OCI-LY1 (cell line): ENCODE measurements at regions not wholly inside any gene's neighbourhood (a gene's known extent, or its start where the extent isn't known, plus 50 kb on each side); places are given as distances from the start of the nearest gene placed in this dataset.

Experiments
- H2AFZ ChIP-seq: fragments of 200-600 bp; sonication (generic), shearing (Covaris generic); 2 replicates; pipeline ENCODE4 v1.6.0; 2014; ENCODE audit warnings: antibody characterized with exemption, mild to moderate bottlenecking, low read length
- H3F3A ChIP-seq: fragments of 200-600 bp; sonication (generic), shearing (Covaris generic); 2 replicates; pipeline ENCODE4 v1.6.0; 2014; ENCODE audit warnings: mild to moderate bottlenecking, antibody characterized with exemption, low read length, moderate library complexity; ENCODE audit not compliant: insufficient read depth
- H3K27ac ChIP-seq: fragments of 200-600 bp; sonication (generic); 2 replicates; pipeline ENCODE4 v1.5.1; 2014; ENCODE audit warnings: low read length, mixed run types, mild to moderate bottlenecking, low read depth; ENCODE audit not compliant: poor library complexity, severe bottlenecking
- H3K27me3 ChIP-seq: fragments of 200-600 bp; sonication (generic); 2 replicates; pipeline ENCODE4 v1.6.0; 2014; ENCODE audit warnings: antibody characterized with exemption, mild to moderate bottlenecking, low read length, moderate library complexity; ENCODE audit not compliant: insufficient read depth
- H3K36me3 ChIP-seq: fragments of 200-600 bp; sonication (generic); 2 replicates; pipeline ENCODE4 v1.6.1; 2014; ENCODE audit warnings: mild to moderate bottlenecking, antibody characterized with exemption, low read length, moderate library complexity, mixed read lengths; ENCODE audit not compliant: insufficient read depth
- H3K4me1 ChIP-seq: fragments of 200-600 bp; sonication (generic); 2 replicates; pipeline ENCODE4 v1.5.1; 2014; ENCODE audit warnings: mild to moderate bottlenecking, low read length, moderate library complexity; ENCODE audit not compliant: insufficient read depth, severe bottlenecking
- H3K4me2 ChIP-seq: fragments of 200-600 bp; sonication (generic), shearing (Covaris generic); 2 replicates; pipeline ENCODE4 v1.6.1; 2014; ENCODE audit warnings: low read length
- H3K4me3 ChIP-seq: fragments of 200-600 bp; sonication (generic); 2 replicates; pipeline ENCODE4 v1.5.1; 2014; ENCODE audit warnings: low read length, low read depth, mild to moderate bottlenecking, mixed read lengths; ENCODE audit not compliant: poor library complexity, severe bottlenecking
- H3K79me2 ChIP-seq: fragments of 200-600 bp; shearing (Covaris generic); 2 replicates; pipeline ENCODE4 v1.6.1; 2016; ENCODE audit warnings: mixed run types, low read length, mixed read lengths; ENCODE audit not compliant: insufficient read depth
- H3K9ac ChIP-seq: fragments of 200-600 bp; sonication (generic), shearing (Covaris generic); 2 replicates; pipeline ENCODE4 v1.6.1; 2014; ENCODE audit warnings: mild to moderate bottlenecking, low read length, mixed read lengths
- H3K9me2 ChIP-seq: fragments of 200-600 bp; sonication (generic), shearing (Covaris generic); 2 replicates; pipeline ENCODE4 v1.6.1; 2014; ENCODE audit warnings: low read depth, mild to moderate bottlenecking, low read length, mixed read lengths
- H3K9me3 ChIP-seq: fragments of 200-600 bp; shearing (Covaris generic); 2 replicates; pipeline ENCODE4 v1.6.1; 2014; ENCODE audit warnings: low read length, mixed read lengths
- H4K20me1 ChIP-seq: fragments of 200-600 bp; sonication (generic), shearing (Covaris generic); 2 replicates; pipeline ENCODE4 v1.6.0; 2016; ENCODE audit warnings: mild to moderate bottlenecking, low read length; ENCODE audit not compliant: insufficient read depth
- EZH2 ChIP-seq: fragments of 200-600 bp; sonication (generic), shearing (Covaris generic); IDR thresholded peaks from 2 replicates; pipeline ENCODE4 v1.8.0; 2017; ENCODE audit warnings: borderline replicate concordance, mixed run types, mild to moderate bottlenecking, antibody characterized with exemption, low read length, moderate library complexity, mixed read lengths
- TF ChIP-seq, protein P1 (sequence below): fragments of 200-600 bp; sonication (generic), shearing (Covaris generic); IDR thresholded peaks from 2 replicates; pipeline ENCODE4 v1.5.1; 2017; ENCODE audit warnings: mild to moderate bottlenecking, antibody characterized with exemption, low read length, moderate library complexity, mixed read lengths

DNA sequence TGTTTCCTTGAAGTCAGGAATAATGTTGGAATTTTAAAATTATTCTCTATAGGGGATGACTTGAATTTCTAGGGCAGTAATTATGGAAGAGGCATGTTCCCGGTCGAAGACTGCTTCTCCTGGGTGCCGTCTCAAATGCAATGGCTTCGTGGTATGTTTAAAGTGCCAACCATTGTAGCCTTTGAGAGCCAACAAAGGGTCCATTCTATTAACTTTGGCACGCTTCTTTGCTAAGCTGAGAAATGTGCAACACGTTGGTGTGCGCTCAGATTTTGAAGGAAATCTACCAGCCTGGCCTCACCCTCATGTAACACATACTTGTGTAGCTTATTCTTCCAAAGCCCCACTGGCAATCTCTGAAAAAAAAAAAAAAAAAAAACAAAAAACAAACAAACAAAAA lies 221.2 kb upstream of the ANKH start:
- Histone ChIP-seq H3K4me1 (no peaks in the 10 kb centered on the region), H3K4me2 (no peak overlapping the region), H3K27ac (no peak overlapping the region), H3K36me3 (no peaks in the 10 kb centered on the region), H3K4me3 (no peak overlapping the region), H3K9ac (no peak overlapping the region), H2AFZ (no peak overlapping the region), H3K27me3 (no peaks in the 10 kb centered on the region), H3K9me2 (no peaks in the 10 kb centered on the region), H4K20me1 (no peaks in the 10 kb centered on the region), H3K79me2 (no peaks in the 10 kb centered on the region), H3K9me3 (no peaks in the 10 kb centered on the region), H3F3A (no peaks in the 10 kb centered on the region)
- TF ChIP-seq, protein P1, sequence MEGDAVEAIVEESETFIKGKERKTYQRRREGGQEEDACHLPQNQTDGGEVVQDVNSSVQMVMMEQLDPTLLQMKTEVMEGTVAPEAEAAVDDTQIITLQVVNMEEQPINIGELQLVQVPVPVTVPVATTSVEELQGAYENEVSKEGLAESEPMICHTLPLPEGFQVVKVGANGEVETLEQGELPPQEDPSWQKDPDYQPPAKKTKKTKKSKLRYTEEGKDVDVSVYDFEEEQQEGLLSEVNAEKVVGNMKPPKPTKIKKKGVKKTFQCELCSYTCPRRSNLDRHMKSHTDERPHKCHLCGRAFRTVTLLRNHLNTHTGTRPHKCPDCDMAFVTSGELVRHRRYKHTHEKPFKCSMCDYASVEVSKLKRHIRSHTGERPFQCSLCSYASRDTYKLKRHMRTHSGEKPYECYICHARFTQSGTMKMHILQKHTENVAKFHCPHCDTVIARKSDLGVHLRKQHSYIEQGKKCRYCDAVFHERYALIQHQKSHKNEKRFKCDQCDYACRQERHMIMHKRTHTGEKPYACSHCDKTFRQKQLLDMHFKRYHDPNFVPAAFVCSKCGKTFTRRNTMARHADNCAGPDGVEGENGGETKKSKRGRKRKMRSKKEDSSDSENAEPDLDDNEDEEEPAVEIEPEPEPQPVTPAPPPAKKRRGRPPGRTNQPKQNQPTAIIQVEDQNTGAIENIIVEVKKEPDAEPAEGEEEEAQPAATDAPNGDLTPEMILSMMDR = no peak
- no peak for TF ChIP-seq EZH2

DNA sequence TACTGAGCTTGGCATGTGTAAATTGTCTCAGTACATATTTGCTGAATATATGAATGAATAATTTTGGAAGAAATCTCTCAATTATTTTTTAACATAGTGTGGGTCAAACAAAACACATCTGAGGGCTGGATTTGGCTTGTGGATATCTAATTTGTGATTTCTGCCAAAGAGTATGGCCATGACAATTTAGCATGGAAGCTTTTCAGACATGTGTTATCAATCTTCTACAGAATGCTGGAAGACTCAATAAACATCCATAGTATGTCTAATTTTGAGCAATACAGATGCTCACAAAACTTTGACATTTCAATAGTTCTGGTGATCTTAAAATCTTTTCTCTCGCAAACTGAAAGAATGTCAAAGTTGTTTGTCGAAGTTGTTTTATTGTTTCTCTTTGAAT lies 214.1 kb upstream of the ANKH start:
- H3K4me3 ChIP-seq = no peak overlapping the region
- no peaks in the 10 kb centered on the region for H3K79me2 ChIP-seq
- H3K9me3 ChIP-seq = no peaks in the 10 kb centered on the region
- H3K27me3 ChIP-seq = 0 out of 2 replicates have a peak, but pooled peaks cover 3% of the 10 kb centered on the region
- H3K9me2 ChIP-seq = no peaks in the 10 kb centered on the region
- H3K4me1 ChIP-seq = no peaks in the 10 kb centered on the region
- no peaks in the 10 kb centered on the region for H3F3A ChIP-seq
- no peak overlapping the region for H2AFZ ChIP-seq
- H3K4me2 ChIP-seq = no peak overlapping the region
- no peak overlapping the region for H3K27ac ChIP-seq
- H3K9ac ChIP-seq = no peak overlapping the region
- H3K36me3 ChIP-seq = no peaks in the 10 kb centered on the region
- TF ChIP-seq, protein P1 = no peak
- no peaks in the 10 kb centered on the region for H4K20me1 ChIP-seq

DNA sequence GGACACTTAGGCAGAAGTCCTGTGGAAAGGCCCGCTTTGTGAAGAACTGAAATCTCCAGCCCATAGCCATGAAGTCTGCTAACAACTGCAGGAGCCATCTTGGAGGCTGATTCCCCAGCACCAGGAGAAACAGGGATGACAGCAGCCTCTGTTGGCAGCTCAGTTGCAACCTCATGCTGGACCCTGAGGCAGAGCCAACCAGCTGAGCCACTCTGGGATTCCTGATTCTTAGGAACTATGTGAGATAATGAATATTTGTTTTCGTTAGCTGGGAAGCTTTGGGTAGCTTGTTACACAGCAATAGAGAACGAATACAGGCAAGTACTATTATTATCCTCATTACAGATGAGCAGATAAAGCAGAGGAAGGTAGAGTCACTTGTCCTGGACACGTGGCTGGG lies 210.5 kb upstream of the ANKH start:
- no peak overlapping the region for H3K27ac ChIP-seq
- no peaks in the 10 kb centered on the region for H3K9me2 ChIP-seq
- no peak overlapping the region for H3K4me2 ChIP-seq
- H3K9me3 ChIP-seq = no peaks in the 10 kb centered on the region
- no peak for TF ChIP-seq EZH2
- TF ChIP-seq, protein P1 = no peak
- no peaks in the 10 kb centered on the region for H3F3A ChIP-seq
- no peak overlapping the region for H3K4me3 ChIP-seq
- H3K9ac ChIP-seq = no peak overlapping the region
- no peaks in the 10 kb centered on the region for H3K4me1 ChIP-seq
- H2AFZ ChIP-seq = no peak overlapping the region
- H3K27me3 ChIP-seq = 0 out of 2 replicates have a peak, but pooled peaks cover 3% of the 10 kb centered on the region
- H4K20me1 ChIP-seq = no peaks in the 10 kb centered on the region
- H3K36me3 ChIP-seq = no peaks in the 10 kb centered on the region
- H3K79me2 ChIP-seq = no peaks in the 10 kb centered on the region
